ENCODE measurements at regions not wholly inside any gene's neighbourhood (a gene's known extent, or its start where the extent isn't known, plus 50 kb on each side); places are given as distances from the start of the nearest gene placed in this dataset.
A peak's percentile ranks its signal among the peaks of the same experiment; 100 is the strongest.

- H3K27ac ChIP-seq (ENCODE audit: low read depth, low read length): peak overlapping the region; percentile 80
- Mint-ChIP-seq H3K27ac (no peak overlapping the region), H3K4me3 (no peak overlapping the region)
Measured at GRCh38 chr2:7265286-7265685, 348.1 kb downstream of the RNF144A start.

GRCh38 chr2:7269106-7269643 is 352.0 kb downstream of the RNF144A start:
- Histone ChIP-seq H3K27ac (ENCODE audit: low read depth, low read length) (no peak overlapping the region), H3K27me3 (ENCODE audit: control insufficient read depth, insufficient read depth, low read length, poor library complexity, severe bottlenecking) (no peaks in the 10 kb centered on the region), H3K4me3 (ENCODE audit: low read length) (no peak overlapping the region), H3K9me3 (ENCODE audit: control insufficient read depth, low read length) (no peaks in the 10 kb centered on the region), H3K4me1 (ENCODE audit: control insufficient read depth, insufficient read depth, low read length) (no peaks in the 10 kb centered on the region), H3K36me3 (ENCODE audit: control insufficient read depth, insufficient read depth, low read length) (no peaks in the 10 kb centered on the region), H3K9ac (ENCODE audit: extremely low read depth, low read length, poor library complexity, severe bottlenecking) (no peak overlapping the region)
- WGBS, 2 experiments (ENCODE audit: insufficient coverage in 1 of 2, insufficient read length in 1 of 2): 93 to 98% methylated on average over 7 to 8 of the region's 8 CpGs
- Mint-ChIP-seq H3K4me1 (no peaks in the 10 kb centered on the region), H3K9me3 (no peaks in the 10 kb centered on the region), H3K4me3 (no peak overlapping the region), H3K36me3 (ENCODE audit: low read depth) (no peaks in the 10 kb centered on the region), H3K27me3 (ENCODE audit: insufficient read depth) (no peaks in the 10 kb centered on the region), H3K27ac (no peak overlapping the region)
- no peak for DNase-seq
- no peak for TF ChIP-seq CTCF (conservative IDR thresholded peaks at IDR 0.05)

More at GRCh38 chr2:7265286-7265685, 348.1 kb downstream of the RNF144A start:
- no peak for TF ChIP-seq CTCF (conservative IDR thresholded peaks at IDR 0.05)
- H3K4me1 Mint-ChIP-seq: no peaks in the 10 kb centered on the region
- 80 to 100% methylated on average over 3 to 8 of the region's 8 CpGs for WGBS, 2 experiments (ENCODE audit: insufficient coverage in 1 of 2, insufficient read length in 1 of 2)
- no peaks in the 10 kb centered on the region for H3K4me1 ChIP-seq (ENCODE audit: control insufficient read depth, insufficient read depth, low read length)
- H3K36me3 Mint-ChIP-seq (ENCODE audit: low read depth): no peaks in the 10 kb centered on the region
- no peak overlapping the region for H3K4me3 ChIP-seq (ENCODE audit: low read length)
- H3K27me3 ChIP-seq (ENCODE audit: control insufficient read depth, insufficient read depth, low read length, poor library complexity, severe bottlenecking): no peaks in the 10 kb centered on the region
- H3K9me3 Mint-ChIP-seq: no peaks in the 10 kb centered on the region
- H3K36me3 ChIP-seq (ENCODE audit: control insufficient read depth, insufficient read depth, low read length): no peaks in the 10 kb centered on the region
- peaks cover 2% of the 10 kb centered on the region for H3K27me3 Mint-ChIP-seq (ENCODE audit: insufficient read depth)
- no peak overlapping the region for H3K9ac ChIP-seq (ENCODE audit: extremely low read depth, low read length, poor library complexity, severe bottlenecking)
- DNase-seq: no peak
- H3K9me3 ChIP-seq (ENCODE audit: control insufficient read depth, low read length): no peaks in the 10 kb centered on the region

- no peak overlapping the region for H3K27ac ChIP-seq (ENCODE audit: low read depth, low read length)
- H3K27me3 Mint-ChIP-seq (ENCODE audit: insufficient read depth): peaks cover 3% of the 10 kb centered on the region
- no peak for TF ChIP-seq CTCF (conservative IDR thresholded peaks at IDR 0.05)
- no peak overlapping the region for H3K4me3 Mint-ChIP-seq
- H3K4me3 ChIP-seq (ENCODE audit: low read length): no peak overlapping the region
- H3K36me3 ChIP-seq (ENCODE audit: control insufficient read depth, insufficient read depth, low read length): no peaks in the 10 kb centered on the region
- H3K9ac ChIP-seq (ENCODE audit: extremely low read depth, low read length, poor library complexity, severe bottlenecking): no peak overlapping the region
- H3K4me1 Mint-ChIP-seq: no peaks in the 10 kb centered on the region
- no peaks in the 10 kb centered on the region for H3K9me3 Mint-ChIP-seq
- H3K36me3 Mint-ChIP-seq (ENCODE audit: low read depth): no peaks in the 10 kb centered on the region
- H3K4me1 ChIP-seq (ENCODE audit: control insufficient read depth, insufficient read depth, low read length): no peaks in the 10 kb centered on the region
- no peak overlapping the region for H3K27ac Mint-ChIP-seq
- no peaks in the 10 kb centered on the region for H3K9me3 ChIP-seq (ENCODE audit: control insufficient read depth, low read length)
- no peaks in the 10 kb centered on the region for H3K27me3 ChIP-seq (ENCODE audit: control insufficient read depth, insufficient read depth, low read length, poor library complexity, severe bottlenecking)
- DNase-seq: peak; percentile 63
- 86 to 89% methylated on average over 1 to 7 of the region's 7 CpGs for WGBS, 2 experiments (ENCODE audit: insufficient coverage in 1 of 2, insufficient read length in 1 of 2)
Measured at GRCh38 chr2:7270011-7270431, 352.8 kb downstream of the RNF144A start.

All from endodermal cell (in vitro differentiated cells).